GM23338 (cell line): ENCODE measurements at regions not wholly inside any gene's neighbourhood (a gene's known extent, or its start where the extent isn't known, plus 50 kb on each side); places are given as distances from the start of the nearest gene placed in this dataset.

Source experiments
- ATAC-seq: fragments of 200-7000 bp; cut with Tn5 transposase; 3 replicates; pipeline ENCODE4 v1.9.1; 2020
- DNase-seq: peaks from one replicate; pipeline ENCODE4 v3.0.0-alpha.2; 2015; ENCODE audit warnings: low spot score
- H2AFZ ChIP-seq: fragments of 200-600 bp; sonication (generic); 2 replicates; pipeline ENCODE4 v1.8.0; 2016; ENCODE audit warnings: antibody characterized with exemption, mild to moderate bottlenecking, moderate library complexity
- H3F3A ChIP-seq: fragments of 200-600 bp; sonication (generic); replicated peaks from 2 replicates; pipeline ENCODE4 v1.8.0; 2017; ENCODE audit warnings: antibody characterized with exemption, mixed run types, low read depth
- H3K27ac ChIP-seq: fragments of 200-600 bp; sonication (generic); 2 replicates; pipeline ENCODE4 v1.6.1; 2016; ENCODE audit warnings: low read depth
- H3K27me3 ChIP-seq: fragments of 200-600 bp; sonication (generic); 2 replicates; pipeline ENCODE4 v1.8.0; 2016; ENCODE audit warnings: mild to moderate bottlenecking, mixed run types, moderate library complexity; ENCODE audit not compliant: insufficient read depth
- H3K36me3 ChIP-seq: fragments of 200-600 bp; sonication (generic); 2 replicates; pipeline ENCODE4 v1.8.0; 2016; ENCODE audit warnings: mild to moderate bottlenecking; ENCODE audit not compliant: insufficient read depth
- H3K4me1 ChIP-seq: fragments of 200-600 bp; sonication (generic); 2 replicates; pipeline ENCODE4 v1.8.0; 2016; ENCODE audit warnings: mild to moderate bottlenecking, moderate library complexity; ENCODE audit not compliant: insufficient read depth
- H3K4me2 ChIP-seq: fragments of 200-600 bp; sonication (generic); 2 replicates; pipeline ENCODE4 v1.7.1; 2017; ENCODE audit warnings: mixed run types
- H3K4me3 ChIP-seq: fragments of 200-600 bp; sonication (generic); 2 replicates; pipeline ENCODE4 v1.6.1; 2016; ENCODE audit warnings: mixed run types
- H3K79me2 ChIP-seq: fragments of 200-600 bp; sonication (generic); replicated peaks from 2 replicates; pipeline ENCODE4 v1.8.0; 2017; ENCODE audit warnings: mild to moderate bottlenecking; ENCODE audit not compliant: insufficient read depth
- H3K9me2 ChIP-seq: fragments of 200-600 bp; sonication (generic); 2 replicates; pipeline ENCODE4 v1.8.0; 2017; ENCODE audit not compliant: insufficient read depth
- H4K20me1 ChIP-seq: fragments of 200-600 bp; sonication (generic); replicated peaks from 2 replicates; pipeline ENCODE4 v1.8.0; 2017; ENCODE audit warnings: mild to moderate bottlenecking; ENCODE audit not compliant: insufficient read depth
- H3K27ac Mint-ChIP-seq: 2 replicates; pipeline ENCODE4 v1.8.0; 2020; ENCODE audit warnings: inconsistent platforms, mild to moderate bottlenecking, moderate library complexity, mixed read lengths
- H3K27me3 Mint-ChIP-seq: 3 replicates; pipeline ENCODE4 v1.8.0; 2022; ENCODE audit warnings: low read depth, mild to moderate bottlenecking, moderate library complexity, mixed read lengths, inconsistent platforms; ENCODE audit not compliant: insufficient read depth, poor library complexity
- H3K36me3 Mint-ChIP-seq: 3 replicates; pipeline ENCODE4 v1.8.0; 2021; ENCODE audit warnings: low read depth, mild to moderate bottlenecking, inconsistent platforms, moderate library complexity, mixed read lengths
- H3K4me1 Mint-ChIP-seq: 3 replicates; pipeline ENCODE4 v1.8.0; 2020; ENCODE audit warnings: mild to moderate bottlenecking, inconsistent platforms, mixed read lengths
- H3K4me3 Mint-ChIP-seq: 3 replicates; pipeline ENCODE4 v1.8.0; 2021; ENCODE audit warnings: moderate library complexity, mild to moderate bottlenecking, inconsistent platforms, mixed read lengths
- H3K9me3 Mint-ChIP-seq: 3 replicates; pipeline ENCODE4 v1.8.0; 2020; ENCODE audit warnings: moderate library complexity, mild to moderate bottlenecking, inconsistent platforms, mixed read lengths
- ZNF331 ChIP-seq: fragments of 250-450 bp; sonication (Bioruptor Pico); IDR thresholded peaks from 2 replicates; pipeline ENCODE4 v1.5.0; 2020; ENCODE audit warnings: low read depth, mild to moderate bottlenecking, moderate library complexity
- TF ChIP-seq, protein P1 (sequence below): fragments of 250-450 bp; sonication (Bioruptor Pico); IDR thresholded peaks from 2 replicates; pipeline ENCODE4 v1.5.0; 2020; ENCODE audit warnings: mild to moderate bottlenecking, moderate library complexity
- TF ChIP-seq, protein P2 (sequence below): IDR thresholded peaks from one replicate; pipeline ENCODE4 v1.6.1; 2018; ENCODE audit warnings: antibody characterized with exemption; ENCODE audit not compliant: unreplicated experiment

DNA sequence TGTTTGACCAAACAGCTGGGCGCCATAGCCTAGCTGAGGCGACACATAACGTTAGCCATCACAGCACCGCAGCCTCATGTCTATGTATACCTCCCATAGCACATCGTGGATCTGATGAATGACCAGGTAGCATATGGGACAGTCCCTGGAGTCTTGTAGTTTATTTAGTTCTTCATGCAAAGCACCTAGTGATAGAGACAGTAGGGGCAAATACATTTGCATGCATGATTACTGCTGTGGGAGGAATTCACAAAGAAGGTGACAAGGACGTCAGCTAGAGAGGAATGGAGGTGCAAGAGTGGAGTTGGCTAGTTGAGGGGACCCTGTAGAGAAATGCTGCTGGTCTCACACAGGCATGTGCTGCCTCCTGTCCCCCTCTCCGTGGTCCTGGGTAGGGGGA is 478.9 kb upstream of the HS6ST1 start:
- DNase-seq (no peak), ATAC-seq (no peak)
- H3K4me2 ChIP-seq, result no peak overlapping the region
- Mint-ChIP-seq H3K36me3 (no peaks in the 10 kb centered on the region), H3K27me3 (peaks cover 5% of the 10 kb centered on the region), H3K9me3 (no peaks in the 10 kb centered on the region), H3K4me1 (peaks cover 7% of the 10 kb centered on the region; the same call in 2 of the 3 replicates), H3K4me3 (no peak overlapping the region), H3K27ac (no peak overlapping the region)
- H3K4me1 ChIP-seq, result no peaks in the 10 kb centered on the region
- H3K4me3 ChIP-seq, result no peak overlapping the region
- no peaks in the 10 kb centered on the region for H3K79me2 ChIP-seq
- H3K36me3 ChIP-seq, result no peaks in the 10 kb centered on the region
- H3K9me2 ChIP-seq, result no peaks in the 10 kb centered on the region
- no peaks in the 10 kb centered on the region for H4K20me1 ChIP-seq
- no peaks in the 10 kb centered on the region for H3F3A ChIP-seq
- no peaks in the 10 kb centered on the region for H3K27me3 ChIP-seq
- no peak overlapping the region for H3K27ac ChIP-seq
- TF ChIP-seq, protein P1, sequence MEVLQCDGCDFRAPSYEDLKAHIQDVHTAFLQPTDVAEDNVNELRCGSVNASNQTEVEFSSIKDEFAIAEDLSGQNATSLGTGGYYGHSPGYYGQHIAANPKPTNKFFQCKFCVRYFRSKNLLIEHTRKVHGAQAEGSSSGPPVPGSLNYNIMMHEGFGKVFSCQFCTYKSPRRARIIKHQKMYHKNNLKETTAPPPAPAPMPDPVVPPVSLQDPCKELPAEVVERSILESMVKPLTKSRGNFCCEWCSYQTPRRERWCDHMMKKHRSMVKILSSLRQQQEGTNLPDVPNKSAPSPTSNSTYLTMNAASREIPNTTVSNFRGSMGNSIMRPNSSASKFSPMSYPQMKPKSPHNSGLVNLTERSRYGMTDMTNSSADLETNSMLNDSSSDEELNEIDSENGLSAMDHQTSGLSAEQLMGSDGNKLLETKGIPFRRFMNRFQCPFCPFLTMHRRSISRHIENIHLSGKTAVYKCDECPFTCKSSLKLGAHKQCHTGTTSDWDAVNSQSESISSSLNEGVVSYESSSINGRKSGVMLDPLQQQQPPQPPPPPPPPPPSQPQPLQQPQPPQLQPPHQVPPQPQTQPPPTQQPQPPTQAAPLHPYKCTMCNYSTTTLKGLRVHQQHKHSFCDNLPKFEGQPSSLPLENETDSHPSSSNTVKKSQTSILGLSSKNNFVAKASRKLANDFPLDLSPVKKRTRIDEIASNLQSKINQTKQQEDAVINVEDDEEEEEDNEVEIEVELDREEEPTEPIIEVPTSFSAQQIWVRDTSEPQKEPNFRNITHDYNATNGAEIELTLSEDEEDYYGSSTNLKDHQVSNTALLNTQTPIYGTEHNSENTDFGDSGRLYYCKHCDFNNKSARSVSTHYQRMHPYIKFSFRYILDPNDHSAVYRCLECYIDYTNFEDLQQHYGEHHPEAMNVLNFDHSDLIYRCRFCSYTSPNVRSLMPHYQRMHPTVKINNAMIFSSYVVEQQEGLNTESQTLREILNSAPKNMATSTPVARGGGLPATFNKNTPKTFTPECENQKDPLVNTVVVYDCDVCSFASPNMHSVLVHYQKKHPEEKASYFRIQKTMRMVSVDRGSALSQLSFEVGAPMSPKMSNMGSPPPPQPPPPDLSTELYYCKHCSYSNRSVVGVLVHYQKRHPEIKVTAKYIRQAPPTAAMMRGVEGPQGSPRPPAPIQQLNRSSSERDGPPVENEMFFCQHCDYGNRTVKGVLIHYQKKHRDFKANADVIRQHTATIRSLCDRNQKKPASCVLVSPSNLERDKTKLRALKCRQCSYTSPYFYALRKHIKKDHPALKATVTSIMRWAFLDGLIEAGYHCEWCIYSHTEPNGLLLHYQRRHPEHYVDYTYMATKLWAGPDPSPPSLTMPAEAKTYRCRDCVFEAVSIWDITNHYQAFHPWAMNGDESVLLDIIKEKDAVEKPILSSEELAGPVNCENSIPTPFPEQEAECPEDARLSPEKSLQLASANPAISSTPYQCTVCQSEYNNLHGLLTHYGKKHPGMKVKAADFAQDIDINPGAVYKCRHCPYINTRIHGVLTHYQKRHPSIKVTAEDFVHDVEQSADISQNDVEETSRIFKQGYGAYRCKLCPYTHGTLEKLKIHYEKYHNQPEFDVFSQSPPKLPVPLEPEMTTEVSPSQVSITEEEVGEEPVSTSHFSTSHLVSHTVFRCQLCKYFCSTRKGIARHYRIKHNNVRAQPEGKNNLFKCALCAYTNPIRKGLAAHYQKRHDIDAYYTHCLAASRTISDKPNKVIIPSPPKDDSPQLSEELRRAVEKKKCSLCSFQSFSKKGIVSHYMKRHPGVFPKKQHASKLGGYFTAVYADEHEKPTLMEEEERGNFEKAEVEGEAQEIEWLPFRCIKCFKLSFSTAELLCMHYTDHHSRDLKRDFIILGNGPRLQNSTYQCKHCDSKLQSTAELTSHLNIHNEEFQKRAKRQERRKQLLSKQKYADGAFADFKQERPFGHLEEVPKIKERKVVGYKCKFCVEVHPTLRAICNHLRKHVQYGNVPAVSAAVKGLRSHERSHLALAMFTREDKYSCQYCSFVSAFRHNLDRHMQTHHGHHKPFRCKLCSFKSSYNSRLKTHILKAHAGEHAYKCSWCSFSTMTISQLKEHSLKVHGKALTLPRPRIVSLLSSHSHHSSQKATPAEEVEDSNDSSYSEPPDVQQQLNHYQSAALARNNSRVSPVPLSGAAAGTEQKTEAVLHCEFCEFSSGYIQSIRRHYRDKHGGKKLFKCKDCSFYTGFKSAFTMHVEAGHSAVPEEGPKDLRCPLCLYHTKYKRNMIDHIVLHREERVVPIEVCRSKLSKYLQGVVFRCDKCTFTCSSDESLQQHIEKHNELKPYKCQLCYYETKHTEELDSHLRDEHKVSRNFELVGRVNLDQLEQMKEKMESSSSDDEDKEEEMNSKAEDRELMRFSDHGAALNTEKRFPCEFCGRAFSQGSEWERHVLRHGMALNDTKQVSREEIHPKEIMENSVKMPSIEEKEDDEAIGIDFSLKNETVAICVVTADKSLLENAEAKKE, result no peak
- TF ChIP-seq, protein P2, sequence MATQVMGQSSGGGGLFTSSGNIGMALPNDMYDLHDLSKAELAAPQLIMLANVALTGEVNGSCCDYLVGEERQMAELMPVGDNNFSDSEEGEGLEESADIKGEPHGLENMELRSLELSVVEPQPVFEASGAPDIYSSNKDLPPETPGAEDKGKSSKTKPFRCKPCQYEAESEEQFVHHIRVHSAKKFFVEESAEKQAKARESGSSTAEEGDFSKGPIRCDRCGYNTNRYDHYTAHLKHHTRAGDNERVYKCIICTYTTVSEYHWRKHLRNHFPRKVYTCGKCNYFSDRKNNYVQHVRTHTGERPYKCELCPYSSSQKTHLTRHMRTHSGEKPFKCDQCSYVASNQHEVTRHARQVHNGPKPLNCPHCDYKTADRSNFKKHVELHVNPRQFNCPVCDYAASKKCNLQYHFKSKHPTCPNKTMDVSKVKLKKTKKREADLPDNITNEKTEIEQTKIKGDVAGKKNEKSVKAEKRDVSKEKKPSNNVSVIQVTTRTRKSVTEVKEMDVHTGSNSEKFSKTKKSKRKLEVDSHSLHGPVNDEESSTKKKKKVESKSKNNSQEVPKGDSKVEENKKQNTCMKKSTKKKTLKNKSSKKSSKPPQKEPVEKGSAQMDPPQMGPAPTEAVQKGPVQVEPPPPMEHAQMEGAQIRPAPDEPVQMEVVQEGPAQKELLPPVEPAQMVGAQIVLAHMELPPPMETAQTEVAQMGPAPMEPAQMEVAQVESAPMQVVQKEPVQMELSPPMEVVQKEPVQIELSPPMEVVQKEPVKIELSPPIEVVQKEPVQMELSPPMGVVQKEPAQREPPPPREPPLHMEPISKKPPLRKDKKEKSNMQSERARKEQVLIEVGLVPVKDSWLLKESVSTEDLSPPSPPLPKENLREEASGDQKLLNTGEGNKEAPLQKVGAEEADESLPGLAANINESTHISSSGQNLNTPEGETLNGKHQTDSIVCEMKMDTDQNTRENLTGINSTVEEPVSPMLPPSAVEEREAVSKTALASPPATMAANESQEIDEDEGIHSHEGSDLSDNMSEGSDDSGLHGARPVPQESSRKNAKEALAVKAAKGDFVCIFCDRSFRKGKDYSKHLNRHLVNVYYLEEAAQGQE, result no peak
- TF ChIP-seq ZNF331 (CRISPR knock-in tag), result no peak
- no peak overlapping the region for H2AFZ ChIP-seq
